ENCODE measurements at regions not wholly inside any gene's neighbourhood (a gene's known extent, or its start where the extent isn't known, plus 50 kb on each side); places are given as distances from the start of the nearest gene placed in this dataset.
"Not testable (repeated sequence)": the region's sequence is repeated elsewhere in the genome, so short reads cannot be mapped to it uniquely, and the experiment has no call there.

DNA sequence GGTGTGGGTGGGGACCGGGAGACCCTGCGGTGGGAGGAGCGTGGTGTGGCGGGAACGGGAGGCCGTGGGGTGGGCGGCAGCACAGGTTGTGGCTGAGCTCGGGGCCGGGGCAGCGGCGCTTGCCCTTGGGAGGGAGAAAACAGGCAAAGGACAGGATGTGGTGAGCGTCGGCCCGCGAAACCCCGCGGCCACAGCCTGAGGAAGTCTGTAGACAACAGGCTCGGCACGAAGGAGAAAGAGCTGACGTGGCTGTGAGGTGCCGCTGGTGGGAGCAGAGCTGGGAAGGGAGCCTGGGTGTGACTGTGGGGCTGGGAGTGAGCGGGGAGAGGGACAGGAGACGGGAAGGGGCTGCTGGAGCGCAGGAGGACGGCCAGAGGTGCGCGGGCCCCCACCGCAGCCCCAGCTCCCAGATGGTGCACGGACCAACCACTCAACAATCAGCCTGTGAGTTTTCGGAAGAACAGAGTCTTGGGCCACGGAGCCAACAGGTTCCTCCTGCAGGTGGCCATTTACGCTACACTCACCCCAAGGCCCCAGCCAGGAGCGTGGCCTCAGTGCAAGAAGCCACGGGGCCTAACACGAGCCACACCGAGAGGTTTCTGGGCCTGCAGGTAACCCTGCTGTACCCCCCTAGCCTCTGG lies 202.8 kb downstream of the DLL1 start:
- H3K4me3 Mint-ChIP-seq = peak overlapping the region; percentile 78 to 97
- no peaks in the 10 kb centered on the region for H3K9me3 ChIP-seq (replicated peaks in 1 of 2; ENCODE audit: control insufficient read depth in 1 of 2, insufficient read depth in 1 of 2, low read length in 2 of 2)
- peak overlapping the region; percentile 64 for H3K9ac ChIP-seq (ENCODE audit: insufficient read depth, low read length, poor library complexity, severe bottlenecking)
- H3K36me3 ChIP-seq (replicated peaks in 1 of 2; ENCODE audit: control insufficient read depth in 1 of 2, insufficient read depth in 2 of 2, low read length in 2 of 2) = no peaks in the 10 kb centered on the region
- H3K27me3 Mint-ChIP-seq (ENCODE audit: low read depth in 3 of 3) = peaks cover 3 to 12% (median 10%) of the 10 kb centered on the region in 3 donors
- no peaks in the 10 kb centered on the region for H4K20me1 ChIP-seq (ENCODE audit: insufficient read depth, low read length)
- peak overlapping the region; percentile 62 to 95 (median 88) for H3K27ac Mint-ChIP-seq
- TF ChIP-seq, protein P1, sequence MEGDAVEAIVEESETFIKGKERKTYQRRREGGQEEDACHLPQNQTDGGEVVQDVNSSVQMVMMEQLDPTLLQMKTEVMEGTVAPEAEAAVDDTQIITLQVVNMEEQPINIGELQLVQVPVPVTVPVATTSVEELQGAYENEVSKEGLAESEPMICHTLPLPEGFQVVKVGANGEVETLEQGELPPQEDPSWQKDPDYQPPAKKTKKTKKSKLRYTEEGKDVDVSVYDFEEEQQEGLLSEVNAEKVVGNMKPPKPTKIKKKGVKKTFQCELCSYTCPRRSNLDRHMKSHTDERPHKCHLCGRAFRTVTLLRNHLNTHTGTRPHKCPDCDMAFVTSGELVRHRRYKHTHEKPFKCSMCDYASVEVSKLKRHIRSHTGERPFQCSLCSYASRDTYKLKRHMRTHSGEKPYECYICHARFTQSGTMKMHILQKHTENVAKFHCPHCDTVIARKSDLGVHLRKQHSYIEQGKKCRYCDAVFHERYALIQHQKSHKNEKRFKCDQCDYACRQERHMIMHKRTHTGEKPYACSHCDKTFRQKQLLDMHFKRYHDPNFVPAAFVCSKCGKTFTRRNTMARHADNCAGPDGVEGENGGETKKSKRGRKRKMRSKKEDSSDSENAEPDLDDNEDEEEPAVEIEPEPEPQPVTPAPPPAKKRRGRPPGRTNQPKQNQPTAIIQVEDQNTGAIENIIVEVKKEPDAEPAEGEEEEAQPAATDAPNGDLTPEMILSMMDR (IDR thresholded peaks at IDR 0.05) = no peak
- H3K27me3 ChIP-seq (ENCODE audit: control insufficient read depth in 2 of 2, insufficient read depth in 2 of 2, low read length in 2 of 2) = peaks cover 0 to 30% of the 10 kb centered on the region in 2 donors
- H2AFZ ChIP-seq (ENCODE audit: insufficient read depth, low read depth, low read length, poor library complexity, severe bottlenecking) = peak overlapping the region; percentile 83
- intact Hi-C loops (cut with micrococcal nuclease) = loop anchor here (5.0 to 10.0 kb wide), 2 partner anchors 53 to 81 kb away; no protein-coding TSS in a partner anchor
- DNase-seq = peak; percentile 75 to 84 (median 84)
- H3K4me1 Mint-ChIP-seq = peaks cover 24% of the 10 kb centered on the region
- peak overlapping the region; percentile 66 for H3K4me2 ChIP-seq (replicated peaks; ENCODE audit: extremely low read depth, low read length, poor library complexity, severe bottlenecking)
- H3K27ac ChIP-seq (ENCODE audit: low read depth in 1 of 2, low read length in 2 of 2) = peak overlapping the region in 1 of 2 donors; percentile 74
- under 1% methylated on average over 31 of the region's 36 CpGs for WGBS (ENCODE audit: insufficient coverage)
- peaks cover 4 to 6% of the 10 kb centered on the region in 2 donors for H3K36me3 Mint-ChIP-seq
- peaks cover 22% of the 10 kb centered on the region in 2 donors for H3K4me1 ChIP-seq (ENCODE audit: control insufficient read depth in 1 of 2, insufficient read depth in 2 of 2, low read length in 2 of 2)
- H3K9me3 Mint-ChIP-seq = peaks cover 0 to 5% (median 0%) of the 10 kb centered on the region in 7 donors
- peak overlapping the region; percentile 6 to 66 (median 57) for H3K4me3 ChIP-seq (replicated peaks in 1 of 3; ENCODE audit: low read depth in 2 of 3, low read length in 3 of 3)
- H3K79me2 ChIP-seq (ENCODE audit: insufficient read depth, low read length) = no peaks in the 10 kb centered on the region

DNA sequence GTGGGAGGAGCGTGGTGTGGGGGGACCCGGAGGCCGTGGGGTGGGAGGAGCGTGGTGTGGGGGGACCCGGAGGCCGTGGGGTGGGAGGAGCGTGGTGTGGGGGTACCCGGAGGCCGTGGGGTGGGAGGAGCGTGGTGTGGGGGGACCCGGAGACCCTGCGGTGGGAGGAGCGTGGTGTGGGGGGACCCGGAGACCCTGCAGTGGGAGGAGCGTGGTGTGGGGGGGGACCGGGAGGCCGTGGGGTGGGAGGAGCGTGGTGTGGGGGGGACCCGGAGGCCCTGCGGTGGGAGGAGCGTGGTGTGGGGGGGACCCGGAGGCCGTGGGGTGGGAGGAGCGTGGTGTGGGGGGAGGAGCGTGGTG lies 203.5 kb downstream of the DLL1 start:
- H3K9me3 ChIP-seq (replicated peaks in 1 of 2; ENCODE audit: control insufficient read depth in 1 of 2, insufficient read depth in 1 of 2, low read length in 2 of 2); H4K20me1 ChIP-seq (ENCODE audit: insufficient read depth, low read length); H3K9me3 Mint-ChIP-seq; H3K79me2 ChIP-seq (ENCODE audit: insufficient read depth, low read length); H3K4me3 Mint-ChIP-seq; H3K4me2 ChIP-seq (replicated peaks; ENCODE audit: extremely low read depth, low read length, poor library complexity, severe bottlenecking); H3K27ac ChIP-seq (ENCODE audit: low read depth in 1 of 2, low read length in 2 of 2); H3K9ac ChIP-seq (ENCODE audit: insufficient read depth, low read length, poor library complexity, severe bottlenecking); H2AFZ ChIP-seq (ENCODE audit: insufficient read depth, low read depth, low read length, poor library complexity, severe bottlenecking); H3K4me3 ChIP-seq (replicated peaks in 1 of 3; ENCODE audit: low read depth in 2 of 3, low read length in 3 of 3); H3K36me3 Mint-ChIP-seq; H3K36me3 ChIP-seq (replicated peaks in 1 of 2; ENCODE audit: control insufficient read depth in 1 of 2, insufficient read depth in 2 of 2, low read length in 2 of 2); H3K27ac Mint-ChIP-seq: not testable (repeated sequence)
- peak in 1 of 3 donors; percentile 17 for DNase-seq
- WGBS (ENCODE audit: insufficient coverage) = 73% methylated on average over 3 of the region's 25 CpGs
- peaks cover 24% of the 10 kb centered on the region for H3K4me1 Mint-ChIP-seq
- H3K27me3 Mint-ChIP-seq (ENCODE audit: low read depth in 3 of 3) = peaks cover 4 to 12% (median 10%) of the 10 kb centered on the region in 3 donors
- H3K4me1 ChIP-seq (ENCODE audit: control insufficient read depth in 1 of 2, insufficient read depth in 2 of 2, low read length in 2 of 2) = peaks cover 22% of the 10 kb centered on the region in 2 donors
- H3K27me3 ChIP-seq (ENCODE audit: control insufficient read depth in 2 of 2, insufficient read depth in 2 of 2, low read length in 2 of 2) = peaks cover 0 to 30% of the 10 kb centered on the region in 2 donors
- intact Hi-C loops (cut with micrococcal nuclease) = loop anchor here (5.0 to 10.0 kb wide), 2 partner anchors 53 to 80 kb away; no protein-coding TSS in a partner anchor

All from CD14-positive monocyte (primary cell).